ENCODE measurements at regions not wholly inside any gene's neighbourhood (a gene's known extent, or its start where the extent isn't known, plus 50 kb on each side); places are given as distances from the start of the nearest gene placed in this dataset.
"Not testable (repeated sequence)": the region's sequence is repeated elsewhere in the genome, so short reads cannot be mapped to it uniquely, and the experiment has no call there.

DNA sequence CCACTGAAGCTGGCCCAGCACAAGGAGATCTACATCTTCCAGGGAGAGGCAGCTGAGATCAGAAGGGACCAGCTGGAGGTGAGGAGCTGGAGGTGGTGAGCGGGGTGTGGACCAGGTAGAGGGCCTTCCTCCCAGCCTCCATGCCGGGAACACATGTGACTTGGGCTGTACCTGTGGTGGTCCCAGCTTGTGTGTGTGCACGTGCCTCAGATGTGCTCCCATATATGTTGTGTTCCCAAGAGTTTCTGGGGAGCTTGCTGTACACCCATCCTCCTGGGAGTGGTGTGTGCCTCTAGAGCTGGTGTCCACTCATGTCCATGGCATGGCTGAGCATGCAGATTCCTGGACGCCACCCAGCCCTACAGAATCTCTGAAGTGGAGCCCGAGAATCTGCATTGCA lies 183.7 kb upstream of the AKAP13 start:
- FAIRE-seq, result not testable (repeated sequence)

DNA sequence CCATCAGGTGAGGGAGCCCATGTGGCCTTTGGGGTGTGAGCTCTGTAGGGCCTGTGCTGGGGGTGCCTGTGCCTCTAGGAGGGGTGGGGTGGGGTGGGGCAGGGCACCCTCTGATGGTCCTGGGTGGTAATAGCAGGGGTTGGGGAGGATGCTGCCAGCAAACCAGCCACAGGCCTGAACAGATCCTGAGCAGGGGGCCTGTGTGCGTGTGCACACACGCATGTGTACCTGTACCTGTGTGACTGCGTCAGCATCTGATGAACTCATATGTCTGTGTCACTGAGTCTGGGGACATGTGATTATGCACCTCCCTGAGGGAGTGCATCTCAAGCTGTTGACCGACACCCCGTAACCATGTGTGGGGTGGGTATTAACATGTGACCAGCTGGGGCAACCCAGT lies 182.8 kb upstream of the AKAP13 start:
- FAIRE-seq; DNase-seq (ENCODE audit: low spot score): not testable (repeated sequence)

More for the DNA sequence above, 183.7 kb upstream of the AKAP13 start:
- not testable (repeated sequence) for DNase-seq (ENCODE audit: low spot score)

DNA sequence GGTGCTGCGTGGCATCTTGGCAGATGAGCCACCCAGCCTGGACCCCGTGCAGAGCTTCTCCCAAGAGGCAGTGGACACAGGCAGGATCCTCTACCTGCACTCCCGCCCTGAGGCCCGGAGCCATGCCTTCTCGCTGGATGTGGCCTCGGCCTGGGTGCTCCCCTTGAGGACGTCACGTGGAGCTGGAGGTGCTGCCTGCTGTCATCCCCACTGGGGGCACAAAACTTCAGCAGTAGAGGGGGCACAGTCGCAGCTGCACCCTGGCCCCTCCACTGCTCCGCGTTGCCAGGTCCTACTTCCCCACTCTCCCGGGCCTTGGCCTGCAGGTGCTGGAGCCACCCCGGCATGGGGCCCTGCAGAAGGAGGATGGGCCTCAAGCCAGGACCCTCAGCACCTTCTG lies 182.0 kb upstream of the AKAP13 start:
- FAIRE-seq; DNase-seq (ENCODE audit: low spot score): not testable (repeated sequence)

DNA sequence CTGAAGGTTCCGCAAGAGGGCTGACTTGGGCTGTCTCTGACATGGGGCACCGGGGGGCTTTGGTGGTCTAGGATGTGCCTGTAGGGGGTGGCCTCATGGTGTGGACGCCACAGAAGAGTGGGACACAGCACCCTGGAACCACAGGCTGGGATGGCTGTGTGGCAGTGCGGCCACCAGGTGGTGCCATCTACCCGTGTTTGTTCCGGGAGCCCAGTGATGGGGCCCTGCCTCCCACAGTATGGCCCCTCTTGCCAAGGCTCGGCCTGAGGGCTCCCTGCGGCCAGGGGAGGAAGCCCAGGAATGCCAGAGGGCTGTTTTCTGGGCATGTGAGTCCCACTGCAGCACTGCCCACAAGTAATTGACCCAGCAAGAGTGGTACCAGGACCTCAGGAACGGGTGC lies 180.2 kb upstream of the AKAP13 start:
- not testable (repeated sequence) for FAIRE-seq; DNase-seq (ENCODE audit: low spot score)

DNA sequence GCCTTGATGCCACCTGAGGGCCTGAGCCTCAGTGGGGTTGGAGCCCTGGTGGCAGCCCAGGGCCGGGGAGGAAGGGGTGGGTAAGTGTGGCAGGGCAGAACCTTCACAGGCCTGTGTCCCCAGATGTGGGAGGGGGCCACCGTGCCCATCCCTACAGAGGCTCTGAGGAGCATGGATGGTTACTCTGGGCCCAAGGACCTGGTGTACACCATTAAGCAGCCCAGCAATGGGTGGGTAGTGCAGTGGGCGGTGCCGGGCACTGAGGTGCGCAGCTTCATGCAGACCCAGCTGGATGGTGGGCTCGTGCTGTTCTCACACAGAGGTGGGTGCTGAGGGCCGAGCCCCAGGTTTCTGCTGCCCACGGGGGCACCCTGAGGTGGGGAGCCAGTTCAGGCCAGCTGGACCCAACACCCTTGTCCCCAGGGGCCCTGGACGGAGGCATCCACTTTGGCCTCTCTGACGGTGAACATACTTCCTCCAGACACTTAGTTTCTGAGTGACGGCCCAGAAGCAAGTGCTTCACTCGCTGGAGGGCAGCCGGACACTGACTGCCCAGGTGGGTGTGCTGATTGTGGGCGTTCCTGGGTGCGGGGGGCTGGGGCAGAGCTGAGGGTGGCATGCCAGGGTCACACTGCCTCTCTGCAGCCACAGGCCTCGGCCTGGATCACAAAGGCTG lies 179.1 kb upstream of the AKAP13 start:
- FAIRE-seq; DNase-seq (ENCODE audit: low spot score): not testable (repeated sequence)

DNA sequence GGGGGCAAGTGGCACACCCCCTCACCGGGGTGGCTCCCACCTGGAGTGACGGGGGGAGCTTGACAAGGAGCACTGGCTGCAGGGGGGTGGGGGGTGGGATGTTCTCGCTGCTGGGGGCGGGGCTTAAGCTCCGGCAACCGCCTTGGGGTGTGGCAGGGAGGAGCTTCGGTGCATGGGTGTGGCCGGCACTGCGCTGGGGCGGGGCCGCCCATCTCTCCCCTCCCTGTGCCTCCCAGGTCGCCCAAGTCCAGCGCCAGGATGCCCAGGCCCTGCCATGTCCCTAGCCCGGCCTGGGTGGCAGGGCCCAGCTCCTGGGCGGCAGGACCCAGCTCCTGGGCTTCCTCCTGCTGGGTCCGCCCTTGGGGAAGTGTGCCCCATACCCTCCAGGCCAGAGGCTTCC lies 175.9 kb upstream of the AKAP13 start:
- FAIRE-seq, result not testable (repeated sequence)

DNA sequence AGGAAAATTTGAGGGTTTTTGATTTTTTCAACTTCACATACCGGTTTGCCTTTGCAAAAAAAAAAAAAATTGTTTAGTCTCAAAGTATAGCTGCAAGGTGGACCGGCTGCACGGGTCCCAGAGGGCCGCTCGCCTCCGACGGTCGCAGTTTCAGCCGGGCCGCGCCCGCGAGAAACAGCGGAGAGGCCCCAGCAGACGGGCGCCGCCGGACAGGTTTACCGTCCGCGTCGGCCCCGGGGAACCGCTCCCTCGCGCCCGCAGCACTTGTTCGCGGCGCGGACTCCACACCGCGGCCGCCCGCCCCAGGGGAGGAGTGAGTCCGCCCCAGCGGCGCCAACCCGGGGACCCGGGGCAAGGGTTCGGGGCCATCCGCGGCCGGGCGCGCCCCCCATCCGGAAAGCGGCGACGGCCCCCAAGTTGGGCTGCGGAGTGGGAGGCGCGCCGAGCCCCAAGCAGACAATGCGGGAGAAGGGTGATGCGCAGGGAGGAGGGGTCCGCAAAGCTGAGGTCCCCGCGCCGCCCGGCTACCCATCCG lies 146.5 kb upstream of the AKAP13 start:
- not testable (repeated sequence) for DNase-seq (ENCODE audit: low spot score); FAIRE-seq

More for the DNA sequence above, 175.9 kb upstream of the AKAP13 start:
- not testable (repeated sequence) for DNase-seq (ENCODE audit: low spot score)

DNA sequence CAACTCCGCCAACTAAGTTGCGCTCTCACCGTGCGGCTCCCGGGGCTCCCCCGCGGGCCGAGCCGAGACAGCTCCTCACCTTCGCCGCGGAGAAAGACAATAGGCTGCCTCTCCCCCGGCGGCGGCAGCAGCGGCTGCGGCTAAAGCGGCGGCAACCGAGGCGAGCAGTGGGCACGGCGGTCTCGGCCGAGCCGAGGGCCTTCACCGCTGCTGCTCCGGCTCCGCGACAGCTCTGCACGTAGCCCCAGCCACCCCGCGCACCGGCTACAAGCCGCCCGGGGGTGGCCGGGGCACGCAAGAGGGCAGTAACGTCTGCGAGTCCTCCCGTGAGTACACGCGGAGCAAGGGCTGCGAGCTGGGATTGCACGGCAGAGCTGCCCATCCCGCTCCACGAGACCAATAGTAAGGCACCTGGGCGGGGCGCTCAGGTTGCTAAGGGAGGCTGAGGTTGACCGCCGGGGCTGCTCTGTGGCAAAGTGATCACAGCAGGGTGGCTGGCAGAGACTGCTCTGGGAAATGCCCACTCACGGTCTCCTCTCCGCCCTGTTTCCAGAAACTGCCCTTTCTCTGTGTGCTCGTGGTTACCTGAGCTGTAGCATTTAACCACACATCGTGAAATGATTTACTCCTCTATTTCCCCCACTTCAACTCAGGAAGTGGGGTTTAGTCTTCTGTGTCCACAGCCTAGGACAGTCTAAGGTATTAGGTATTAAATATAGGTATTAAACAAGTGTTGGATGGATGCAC lies 145.8 kb upstream of the AKAP13 start:
- peak; percentile 86 for FAIRE-seq
- DNase-seq (ENCODE audit: low spot score), result not testable (repeated sequence)

DNA sequence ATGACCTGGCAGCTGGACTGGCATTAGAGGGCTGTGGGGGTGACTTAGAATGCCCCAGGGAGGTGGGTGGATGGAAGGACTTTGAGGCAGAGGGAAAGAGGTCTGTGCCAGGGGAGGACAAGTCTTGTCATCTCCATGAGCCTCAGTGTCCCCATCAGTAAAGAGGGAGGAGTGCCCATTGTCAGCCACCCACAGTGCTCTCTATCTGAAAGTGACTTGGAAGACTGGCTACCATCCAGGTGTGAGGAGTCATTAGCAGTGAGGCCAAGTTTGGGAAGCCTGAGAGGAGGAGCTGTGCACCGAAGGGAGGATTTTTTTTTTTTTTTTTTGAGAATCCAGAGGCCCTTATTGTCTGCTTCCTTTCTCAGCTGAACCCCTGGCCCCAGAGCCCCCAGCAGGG lies 136.3 kb upstream of the AKAP13 start:
- not testable (repeated sequence) for DNase-seq (ENCODE audit: low spot score); FAIRE-seq

DNA sequence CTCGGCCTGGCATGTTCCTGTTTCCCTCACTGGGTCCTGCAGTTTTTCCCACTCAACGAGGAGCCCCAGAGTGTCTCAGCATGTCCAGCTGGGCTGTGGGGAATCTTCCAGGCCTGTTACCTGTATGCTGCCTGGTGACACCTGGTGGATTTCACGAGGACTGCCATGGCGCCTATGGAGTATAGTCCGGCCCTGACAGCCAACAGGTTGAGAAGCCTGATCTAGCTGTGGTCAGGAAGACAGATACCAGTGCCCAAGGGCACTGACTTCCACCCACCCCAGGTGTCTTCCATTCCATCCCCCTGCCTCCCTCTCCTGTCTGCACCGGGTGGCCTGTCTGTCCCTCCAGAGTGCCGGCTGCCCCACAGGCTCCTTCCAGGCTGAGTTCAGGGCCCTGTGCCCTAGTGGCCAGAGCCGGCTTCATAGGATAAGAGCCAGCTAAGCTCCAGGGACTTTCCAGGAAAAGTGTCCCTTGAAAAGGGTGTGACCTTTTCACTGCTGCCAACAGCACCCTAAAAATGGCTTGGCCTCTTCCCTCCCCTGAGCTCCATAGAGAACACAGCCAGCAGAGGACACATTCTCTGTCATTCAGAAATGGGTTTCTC lies 129.4 kb upstream of the AKAP13 start:
- DNase-seq (ENCODE audit: low spot score); FAIRE-seq: not testable (repeated sequence)

DNA sequence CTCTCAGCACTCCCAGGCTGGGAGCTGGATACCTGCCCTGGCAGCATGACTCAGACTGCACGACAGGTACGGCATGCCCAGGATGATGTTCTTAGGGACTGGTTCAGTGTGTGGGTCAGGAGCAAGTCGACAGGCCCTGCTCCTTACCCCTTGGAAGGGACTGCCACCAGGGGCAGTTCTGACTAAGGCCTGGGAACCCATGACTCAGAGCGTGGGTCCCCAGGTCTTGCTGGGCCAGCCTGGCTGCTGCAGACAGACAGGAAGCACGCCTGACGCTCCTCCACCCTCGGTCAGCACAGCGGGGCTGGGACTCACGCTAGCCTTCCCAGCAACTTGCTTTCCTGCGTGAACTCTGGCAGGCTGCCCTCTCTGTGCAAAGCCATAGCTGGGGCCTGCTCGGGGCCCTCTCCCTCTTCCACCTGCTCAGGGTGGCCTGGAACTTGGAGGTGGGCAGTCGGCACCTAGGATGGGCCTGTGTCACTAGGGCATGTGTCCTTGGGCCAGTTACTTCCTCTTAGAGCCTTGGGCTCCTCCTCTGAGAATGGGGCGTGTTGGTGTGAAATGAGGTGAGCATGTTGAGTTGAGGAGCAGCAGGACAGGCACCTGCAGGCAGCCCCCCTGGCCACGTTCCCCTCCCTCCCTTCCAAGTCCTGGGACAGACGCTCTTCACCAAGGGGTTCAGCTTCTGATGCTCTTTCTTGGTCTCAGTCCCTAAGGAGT lies 127.0 kb upstream of the AKAP13 start:
- DNase-seq (ENCODE audit: low spot score) (peak; percentile 33), FAIRE-seq (peak; percentile 64)

DNA sequence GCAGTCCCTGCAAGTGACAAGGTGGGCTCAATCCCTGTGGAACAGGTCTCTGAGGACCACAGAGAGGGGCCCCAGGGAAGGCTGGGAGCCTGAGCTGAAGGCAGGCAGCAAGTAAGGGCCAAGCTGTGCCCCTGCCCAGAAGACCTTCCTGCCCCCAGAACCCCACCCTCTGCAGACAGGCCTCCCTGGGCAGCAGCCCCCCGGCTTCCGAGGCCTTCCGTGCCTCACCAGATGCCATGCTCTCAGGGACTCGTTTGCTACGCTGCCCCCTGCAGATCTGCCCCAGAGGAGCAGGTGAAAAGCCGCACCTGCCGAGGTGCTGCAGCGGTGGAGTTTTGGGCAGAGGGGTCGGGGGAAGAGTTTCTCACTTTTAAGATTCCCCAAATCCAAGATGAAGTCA lies 125.4 kb upstream of the AKAP13 start:
- not testable (repeated sequence) for DNase-seq (ENCODE audit: low spot score)

DNA sequence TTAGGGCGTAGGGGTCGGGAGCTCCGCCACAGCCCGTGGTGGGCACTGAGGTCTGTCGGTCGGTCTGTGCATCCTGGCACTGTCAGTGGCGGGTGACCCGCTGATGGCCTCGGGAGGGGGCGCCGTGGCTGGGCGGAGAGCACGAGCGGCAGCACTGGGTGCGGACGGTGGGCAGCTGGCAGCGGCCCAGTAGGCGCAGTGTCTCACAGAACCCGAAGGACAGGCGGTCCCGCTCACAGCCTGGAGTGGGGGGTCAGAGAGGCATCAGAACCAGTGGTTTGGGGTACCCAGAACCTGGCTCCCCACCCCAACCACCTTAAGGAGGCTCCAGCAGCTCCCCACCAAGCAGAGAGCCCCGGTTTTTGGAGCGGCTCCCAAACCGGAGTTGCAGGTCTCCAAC lies 124.9 kb upstream of the AKAP13 start:
- not testable (repeated sequence) for DNase-seq (ENCODE audit: low spot score); FAIRE-seq

More for the DNA sequence above, 125.4 kb upstream of the AKAP13 start:
- not testable (repeated sequence) for FAIRE-seq

DNA sequence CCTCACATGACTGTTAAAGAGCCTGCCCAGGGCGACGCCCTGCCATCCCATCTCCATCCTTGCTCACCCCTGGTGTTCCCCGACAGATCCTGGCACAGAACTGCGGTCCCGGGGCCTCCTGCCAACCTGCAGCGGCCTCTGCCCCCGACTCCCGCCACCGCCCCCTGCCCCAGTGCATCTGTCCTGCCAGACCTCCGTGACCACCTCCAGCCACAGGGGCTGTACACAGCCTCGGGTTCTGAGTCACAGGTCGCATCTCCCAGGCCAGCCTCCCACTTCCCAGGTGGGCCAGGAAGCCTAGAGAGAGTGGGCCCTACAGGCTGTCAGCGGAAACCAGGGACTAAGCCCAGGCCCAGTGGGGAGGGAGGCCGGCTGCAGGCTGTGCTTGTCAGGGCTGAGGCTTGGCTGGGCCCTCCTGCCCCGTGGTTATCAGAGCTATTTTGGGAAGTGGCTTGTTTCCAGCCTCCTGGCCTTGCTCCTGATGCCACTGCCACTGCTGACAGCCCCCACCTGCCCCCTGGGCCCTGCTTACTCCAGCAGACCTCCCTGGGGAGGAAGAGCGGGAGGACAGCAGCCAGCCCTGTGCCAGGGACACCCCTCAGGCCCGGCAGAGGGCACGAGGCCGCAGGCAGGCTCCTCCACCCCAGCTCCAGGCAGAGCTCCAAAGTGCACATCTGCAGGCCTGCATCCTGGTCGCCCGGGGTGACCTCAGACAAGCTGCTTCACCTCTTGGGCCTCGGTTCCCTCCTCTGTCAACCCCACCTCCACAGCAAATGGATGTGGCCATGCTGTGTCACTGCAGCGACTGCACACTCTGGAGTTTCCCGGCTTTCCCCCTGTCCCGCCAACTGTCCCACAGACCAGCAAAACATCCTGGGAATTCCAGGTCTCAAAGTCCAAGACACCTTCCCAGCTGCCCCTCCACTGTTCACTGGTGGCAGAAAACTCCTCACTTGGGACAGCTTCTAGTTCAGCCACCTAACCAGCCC lies 124.1 kb upstream of the AKAP13 start:
- not testable (repeated sequence) for FAIRE-seq
- peak; percentile 54 for DNase-seq (ENCODE audit: low spot score)

DNA sequence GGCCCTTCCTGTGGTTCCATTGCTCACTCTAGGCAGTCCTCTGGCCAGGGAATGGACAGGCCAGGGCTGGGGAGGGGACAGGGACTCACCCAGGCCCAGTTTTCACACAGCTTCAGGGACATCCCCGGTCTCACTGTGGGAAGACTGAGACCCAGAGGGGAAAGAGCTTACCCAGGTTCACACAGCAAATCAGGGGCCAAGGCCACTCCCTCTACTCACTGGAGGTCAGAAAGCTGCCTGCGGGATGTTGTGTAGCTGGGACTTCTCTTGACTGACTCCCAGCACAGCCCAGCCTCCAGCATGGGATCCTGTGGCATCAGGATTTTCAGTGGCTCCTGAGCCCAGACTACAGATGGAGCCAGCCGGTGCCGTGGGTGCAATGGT lies 122.3 kb upstream of the AKAP13 start:
- FAIRE-seq; DNase-seq (ENCODE audit: low spot score): not testable (repeated sequence)

DNA sequence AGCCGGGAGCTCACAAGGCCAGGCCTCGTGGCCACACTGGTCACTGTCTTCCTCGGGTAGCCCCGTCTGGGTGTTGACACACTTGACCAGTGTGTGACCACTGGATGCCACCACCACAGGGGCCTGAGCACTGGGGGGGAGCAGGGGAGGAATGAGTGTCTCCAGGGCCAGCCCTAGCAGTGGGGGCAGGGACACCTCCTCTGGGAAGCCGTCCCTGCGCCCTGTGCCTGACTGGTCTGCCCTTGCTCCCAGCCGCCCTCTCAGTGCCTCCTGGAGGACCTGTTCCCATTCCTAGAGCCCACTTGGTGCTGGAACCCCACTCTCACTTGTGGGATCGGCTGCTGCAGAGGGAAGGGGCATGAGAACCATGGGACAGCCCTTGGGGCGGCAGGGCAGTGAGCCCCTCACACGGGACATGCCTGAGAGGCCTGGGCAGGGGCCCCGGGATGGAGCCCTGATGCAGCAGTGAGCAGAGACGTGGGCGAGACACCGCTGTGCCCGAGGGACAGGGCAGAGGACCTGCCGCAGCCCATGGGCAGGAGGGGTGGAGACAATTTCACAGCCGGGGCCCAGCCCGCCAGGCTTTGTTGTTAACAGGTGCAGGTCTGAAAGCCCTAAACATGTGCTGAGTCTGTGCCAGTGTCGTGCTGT lies 121.7 kb upstream of the AKAP13 start:
- FAIRE-seq; DNase-seq (ENCODE audit: low spot score): not testable (repeated sequence)

DNA sequence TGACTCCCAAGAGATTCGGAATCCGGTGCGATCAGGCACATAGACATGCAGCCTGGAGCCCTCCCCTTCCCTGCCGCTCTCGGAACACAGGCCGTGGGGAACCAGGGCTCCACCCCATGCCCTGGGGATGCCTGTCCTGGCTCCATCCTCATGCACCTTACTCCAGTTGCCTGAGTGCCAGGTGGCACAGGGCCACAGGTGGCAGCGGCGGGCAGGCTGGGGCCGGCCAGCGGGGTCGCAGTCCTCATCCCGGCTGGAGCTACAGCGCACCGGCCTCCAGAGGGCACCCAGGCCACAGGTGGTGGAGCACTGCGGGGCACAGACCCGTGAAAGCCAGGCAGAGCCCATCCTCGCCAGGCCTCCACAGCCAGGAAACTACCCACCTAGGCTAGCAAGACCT lies 119.9 kb upstream of the AKAP13 start:
- DNase-seq (ENCODE audit: low spot score); FAIRE-seq: not testable (repeated sequence)

DNA sequence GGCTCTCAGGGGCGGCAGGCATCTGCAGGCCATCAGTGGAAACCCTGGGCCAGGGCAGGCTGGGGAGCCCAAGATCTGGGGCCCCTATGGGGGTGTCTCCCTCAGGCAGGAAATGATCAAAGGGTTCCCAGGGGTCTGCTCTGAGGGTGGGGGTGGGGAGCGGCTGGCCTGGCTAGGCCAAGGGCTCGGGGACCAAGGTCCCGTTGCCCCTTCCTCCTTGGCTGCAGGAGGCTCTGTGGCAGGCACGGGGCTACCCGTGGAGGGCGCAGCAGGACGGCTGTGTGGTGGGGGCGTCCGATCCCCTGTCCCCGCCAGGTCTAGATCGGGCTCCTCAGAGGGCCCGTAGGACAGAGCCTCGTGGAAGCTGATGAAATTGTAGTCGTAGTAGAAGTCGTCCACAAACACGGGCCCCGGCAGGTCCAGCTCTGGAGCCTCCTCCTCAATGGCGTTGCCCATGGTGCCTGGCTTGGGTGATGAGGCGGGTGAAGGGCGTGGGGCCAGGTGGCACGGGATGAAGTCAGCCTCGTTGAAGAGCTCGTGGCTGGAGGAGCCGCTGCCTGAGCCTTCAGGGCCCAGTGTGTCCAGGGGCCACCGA lies 117.8 kb upstream of the AKAP13 start:
- not testable (repeated sequence) for DNase-seq (ENCODE audit: low spot score); FAIRE-seq
